PC-9 (cell line): ENCODE measurements at regions not wholly inside any gene's neighbourhood (a gene's known extent, or its start where the extent isn't known, plus 50 kb on each side); places are given as distances from the start of the nearest gene placed in this dataset.

Experiments used
- CTCF ChIP-seq: fragments of 200-600 bp; sonication (generic); conservative IDR thresholded peaks from 2 replicates; pipeline ENCODE4 v1.6.1; 2017; ENCODE audit warnings: mixed run types, antibody characterized with exemption, mild to moderate bottlenecking, moderate library complexity
- EZH2 ChIP-seq: fragments of 200-600 bp; sonication (generic); IDR thresholded peaks from 2 replicates; pipeline ENCODE4 v1.8.0; 2017; ENCODE audit warnings: antibody characterized with exemption, low read depth

- TF ChIP-seq EZH2 = no peak
- no peak for TF ChIP-seq CTCF
These were observed 841.9 kb downstream of the LTN1 start for GRCh38 chr21:28150778-28151177.
